Effector memory CD8-positive, alpha-beta T cell (primary cell): ENCODE measurements at regions not wholly inside any gene's neighbourhood (a gene's known extent, or its start where the extent isn't known, plus 50 kb on each side); places are given as distances from the start of the nearest gene placed in this dataset.

ENCODE experiments used
- ATAC-seq: fragments of 150-1000 bp; cut with Tn5 transposase; replicated peaks from 2 replicates; pipeline ENCODE4 v1.10.0; 2021; ENCODE audit warnings: mild to moderate bottlenecking, moderate library complexity
- DNase-seq, 3 experiments: peaks; one replicate each; pipeline ENCODE4 v3.0.0; 2021
- H3K27ac Mint-ChIP-seq, 2 donors: one replicate each; pipeline ENCODE4 v1.8.0; 2022; ENCODE audit warnings: mild to moderate bottlenecking in 2 of 2, mixed read lengths in 2 of 2, moderate library complexity in 2 of 2
- H3K27me3 Mint-ChIP-seq, 2 donors: one replicate each; pipeline ENCODE4 v1.8.0; 2022; ENCODE audit warnings: mixed read lengths in 2 of 2
- H3K36me3 Mint-ChIP-seq: one replicate; pipeline ENCODE4 v1.8.0; 2022; ENCODE audit warnings: mild to moderate bottlenecking, moderate library complexity, mixed read lengths; ENCODE audit not compliant: insufficient read depth
- H3K4me1 Mint-ChIP-seq, 2 donors: one replicate each; pipeline ENCODE4 v1.8.0; 2022; ENCODE audit warnings: low read depth in 2 of 2, mixed read lengths in 2 of 2
- H3K4me3 Mint-ChIP-seq, 2 donors: one replicate each; pipeline ENCODE4 v1.8.0; 2022; ENCODE audit warnings: mild to moderate bottlenecking in 2 of 2, mixed read lengths in 2 of 2, moderate library complexity in 2 of 2
- H3K9me3 Mint-ChIP-seq, 2 donors: one replicate each; pipeline ENCODE4 v1.8.0; 2022; ENCODE audit warnings: mixed read lengths in 2 of 2

DNA sequence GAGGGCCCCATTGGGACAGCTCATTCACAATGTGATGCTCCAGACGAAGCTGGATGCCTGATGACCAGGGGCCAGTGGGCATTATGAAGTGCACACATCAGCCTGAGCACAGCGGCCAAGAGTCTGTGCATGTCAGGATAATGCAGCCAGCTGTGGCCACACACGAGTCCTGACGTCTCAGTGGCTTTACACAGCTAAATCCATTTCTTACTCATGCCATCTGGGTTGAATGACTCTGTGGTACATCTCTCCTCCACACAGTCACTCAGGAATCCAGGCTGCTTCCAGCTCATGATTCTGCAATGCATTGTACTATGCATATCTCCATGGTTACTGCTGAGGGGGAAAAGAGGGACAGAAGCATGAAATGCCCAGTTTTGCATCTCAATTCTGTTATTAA lies 123.6 kb downstream of the PRLHR start:
- no peak overlapping the region for H3K27ac Mint-ChIP-seq
- H3K36me3 Mint-ChIP-seq, result no peaks in the 10 kb centered on the region
- no peak overlapping the region for H3K4me3 Mint-ChIP-seq
- no peaks in the 10 kb centered on the region for H3K4me1 Mint-ChIP-seq
- no peaks in the 10 kb centered on the region for H3K9me3 Mint-ChIP-seq
- peaks cover 42 to 57% of the 10 kb centered on the region in 2 donors for H3K27me3 Mint-ChIP-seq
- no peak for ATAC-seq
- no peak for DNase-seq

DNA sequence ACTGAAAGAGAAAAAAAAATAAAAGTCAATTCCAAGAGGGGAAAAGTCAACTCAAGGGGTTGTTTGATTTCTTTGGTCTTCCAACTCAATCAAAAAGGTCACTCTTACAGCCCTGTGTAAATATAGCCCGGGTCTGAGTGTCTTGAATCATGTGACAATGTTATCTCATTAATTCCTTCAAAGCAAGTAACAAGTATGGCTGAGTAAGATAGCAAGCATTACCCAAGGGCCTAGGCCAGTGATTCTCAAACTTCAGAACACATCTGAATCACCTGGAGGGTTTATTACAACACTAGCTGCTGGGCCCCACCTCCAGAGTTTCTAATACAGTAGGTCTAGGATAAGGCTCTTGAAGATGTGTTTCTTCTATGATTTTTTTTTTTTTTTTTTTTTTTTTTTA lies 125.0 kb downstream of the PRLHR start:
- Mint-ChIP-seq H3K4me1 (no peaks in the 10 kb centered on the region), H3K36me3 (no peaks in the 10 kb centered on the region), H3K27ac (no peak overlapping the region), H3K4me3 (no peak overlapping the region), H3K27me3 (peaks cover 34 to 57% of the 10 kb centered on the region in 2 donors), H3K9me3 (no peaks in the 10 kb centered on the region)
- DNase-seq (no peak), ATAC-seq (no peak)

DNA sequence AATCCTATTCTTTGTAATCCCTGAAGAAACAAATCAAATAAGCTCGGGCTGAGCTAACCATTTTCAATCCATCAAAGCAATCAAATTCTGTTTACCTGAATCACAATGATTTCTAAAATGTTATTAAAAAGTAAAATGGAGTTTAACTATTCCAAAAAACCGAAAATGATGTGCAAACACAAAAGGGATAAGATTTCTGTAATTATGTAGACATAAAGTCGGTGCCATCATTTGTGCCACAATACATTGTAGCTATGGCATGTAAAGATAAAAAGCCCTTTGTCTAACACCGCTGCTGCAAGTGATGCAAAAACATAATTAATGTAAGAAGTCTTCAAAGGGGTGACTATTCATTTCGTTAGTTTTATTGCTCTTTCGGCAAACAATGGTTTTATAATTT lies 125.1 kb upstream of the FAM204A start:
- Mint-ChIP-seq H3K27me3 (peaks cover 42 to 59% of the 10 kb centered on the region in 2 donors), H3K36me3 (no peaks in the 10 kb centered on the region), H3K9me3 (no peaks in the 10 kb centered on the region), H3K27ac (no peak overlapping the region), H3K4me3 (no peak overlapping the region), H3K4me1 (no peaks in the 10 kb centered on the region)
- ATAC-seq (no peak), DNase-seq (no peak)

DNA sequence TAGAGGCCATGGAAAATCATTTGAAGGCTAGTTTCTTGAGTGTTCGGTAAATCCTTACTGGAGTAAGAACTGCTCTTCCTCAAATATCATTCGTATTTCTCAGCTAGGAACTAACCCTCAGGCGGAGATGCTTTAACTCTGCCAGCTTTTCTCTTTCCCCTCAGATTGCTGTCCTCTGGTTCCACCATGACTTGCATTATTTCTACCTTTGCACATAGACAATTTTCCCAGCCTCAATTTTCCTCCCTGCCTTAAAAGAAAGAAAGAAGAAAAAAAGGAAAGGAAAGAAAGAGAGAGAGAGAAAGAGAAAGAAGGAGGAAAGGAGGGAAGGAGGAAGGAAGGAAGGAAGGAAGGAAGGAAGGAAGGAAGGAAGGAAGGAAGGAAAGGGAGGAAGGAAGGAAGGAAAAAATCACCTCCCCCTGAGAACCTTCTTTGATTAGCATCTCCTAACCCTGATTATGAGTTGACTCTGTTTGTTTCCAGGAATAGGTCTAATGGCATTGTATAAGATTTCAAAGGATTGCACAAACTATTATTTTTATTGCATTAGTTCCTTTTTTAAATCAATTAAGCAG lies 123.3 kb upstream of the FAM204A start:
- H3K27ac Mint-ChIP-seq, result no peak overlapping the region
- H3K36me3 Mint-ChIP-seq, result no peaks in the 10 kb centered on the region
- DNase-seq, result no peak
- H3K27me3 Mint-ChIP-seq, result peaks cover 56 to 77% of the 10 kb centered on the region in 2 donors
- H3K4me3 Mint-ChIP-seq, result no peak overlapping the region
- no peaks in the 10 kb centered on the region for H3K9me3 Mint-ChIP-seq
- no peak for ATAC-seq
- H3K4me1 Mint-ChIP-seq, result no peaks in the 10 kb centered on the region

DNA sequence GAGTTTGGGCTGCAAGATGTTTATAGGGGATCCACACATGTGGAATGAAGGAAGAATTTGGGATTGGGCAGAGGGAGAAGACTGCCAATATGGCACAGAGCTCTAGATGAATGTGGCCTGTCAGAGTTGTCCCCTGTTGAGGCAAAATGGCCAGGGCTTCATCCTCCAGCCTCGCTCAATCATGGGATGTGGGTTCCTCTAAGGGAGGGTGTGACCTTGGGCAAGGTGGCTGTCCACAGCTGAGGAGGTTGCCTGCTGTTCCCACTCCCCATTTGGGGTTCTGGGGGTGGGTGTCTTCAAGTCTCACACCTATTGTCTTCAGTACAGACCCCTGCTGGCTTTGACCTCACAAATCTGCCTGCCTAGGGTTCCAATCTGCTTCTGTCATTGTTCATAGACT lies 121.6 kb upstream of the FAM204A start:
- no peaks in the 10 kb centered on the region for H3K9me3 Mint-ChIP-seq
- peaks cover 0 to 3% of the 10 kb centered on the region in 2 donors for H3K4me1 Mint-ChIP-seq
- H3K27me3 Mint-ChIP-seq, result peaks cover 72 to 77% of the 10 kb centered on the region in 2 donors
- no peaks in the 10 kb centered on the region for H3K36me3 Mint-ChIP-seq
- no peak overlapping the region for H3K27ac Mint-ChIP-seq
- no peak for DNase-seq
- no peak overlapping the region for H3K4me3 Mint-ChIP-seq
- no peak for ATAC-seq

DNA sequence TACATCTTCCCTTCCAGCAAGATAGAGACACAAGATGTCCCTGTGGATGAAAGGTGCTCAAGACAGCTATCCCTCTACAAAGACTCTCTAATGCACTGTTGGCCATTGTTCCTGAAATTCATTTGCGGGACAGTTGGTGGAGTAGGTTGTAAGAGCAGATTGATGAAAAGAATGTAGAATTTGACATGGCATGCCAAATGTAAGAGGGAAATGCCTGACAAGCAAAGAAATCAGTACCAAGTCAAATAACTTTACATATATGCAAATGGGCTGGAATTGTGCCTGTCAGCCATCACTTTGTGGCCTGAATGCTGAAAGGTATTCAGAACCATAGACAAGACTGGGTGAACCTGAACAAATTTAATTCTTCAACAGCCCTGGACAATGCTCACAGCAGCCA lies 120.3 kb upstream of the FAM204A start:
- H3K4me3 Mint-ChIP-seq, result no peak overlapping the region
- no peak for DNase-seq
- no peaks in the 10 kb centered on the region for H3K9me3 Mint-ChIP-seq
- H3K27me3 Mint-ChIP-seq, result peaks cover 73 to 75% of the 10 kb centered on the region in 2 donors
- H3K36me3 Mint-ChIP-seq, result no peaks in the 10 kb centered on the region
- ATAC-seq, result no peak
- H3K4me1 Mint-ChIP-seq, result peaks cover 0 to 3% of the 10 kb centered on the region in 2 donors
- H3K27ac Mint-ChIP-seq, result no peak overlapping the region

DNA sequence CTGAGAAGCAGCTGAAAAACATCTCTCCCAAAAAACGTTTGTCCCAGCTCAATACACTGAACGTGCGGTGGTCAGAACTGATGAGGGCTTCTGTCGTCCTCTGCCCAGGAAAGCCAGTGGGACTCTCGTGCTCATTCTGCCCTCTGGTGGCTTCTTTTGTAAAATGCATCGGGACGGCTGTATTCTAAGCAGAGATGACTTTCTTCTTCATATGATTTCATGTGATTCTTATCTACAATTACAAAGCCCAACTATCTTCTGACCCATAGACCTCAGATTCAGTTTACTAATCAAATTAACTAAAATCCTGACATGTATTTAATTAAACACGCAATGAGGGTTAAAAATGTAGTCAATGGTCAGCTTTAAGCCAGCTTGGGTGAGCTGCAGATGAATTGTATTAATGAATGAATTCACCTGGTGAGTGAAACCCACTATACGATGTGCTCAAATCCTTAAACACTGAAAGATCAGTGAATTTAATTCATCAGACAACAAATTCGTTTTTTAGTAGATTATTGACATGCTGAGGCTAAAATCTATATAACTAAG lies 117.6 kb upstream of the FAM204A start:
- Mint-ChIP-seq H3K27ac (no peak overlapping the region), H3K4me3 (peak overlapping the region; percentile 31 to 34), H3K27me3 (peaks cover 81% of the 10 kb centered on the region in 2 donors), H3K36me3 (no peaks in the 10 kb centered on the region), H3K9me3 (no peaks in the 10 kb centered on the region), H3K4me1 (peaks cover 0 to 3% of the 10 kb centered on the region in 2 donors)
- ATAC-seq, result peak; percentile 63
- DNase-seq, result peak; percentile 27 to 36 (median 27)

DNA sequence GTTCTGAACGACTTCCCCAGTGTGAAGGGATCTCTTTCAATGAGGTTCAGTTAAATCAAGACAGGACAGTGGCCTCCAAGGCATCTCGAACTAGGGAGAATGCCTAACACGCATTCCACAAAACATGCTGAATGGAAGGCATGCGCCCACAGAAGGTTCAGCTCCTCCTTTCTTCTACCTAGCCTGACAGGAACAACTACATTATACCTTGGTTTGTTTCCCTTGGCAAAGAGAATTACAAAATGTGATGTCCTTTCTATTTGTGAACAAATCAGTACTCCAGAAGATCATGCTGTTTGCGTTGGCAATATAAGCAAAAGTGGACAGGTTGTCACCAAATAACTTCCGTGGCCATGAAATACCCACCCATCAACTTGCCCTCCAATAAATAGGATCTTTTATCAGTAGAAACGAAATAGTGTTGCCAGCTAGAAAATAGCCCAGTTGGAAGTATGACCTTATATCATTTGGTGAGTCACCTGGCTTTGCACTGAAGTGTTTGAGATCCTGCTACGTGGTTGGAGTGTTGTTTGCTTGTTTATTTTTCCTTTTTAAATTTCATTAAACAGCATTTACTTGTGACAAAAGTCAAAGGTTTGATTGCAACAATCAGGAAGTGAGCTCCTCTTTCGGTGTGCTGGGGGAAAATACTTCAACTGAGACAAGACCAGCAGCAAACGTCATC lies 117.0 kb upstream of the FAM204A start:
- H3K4me1 Mint-ChIP-seq, result peaks cover 0 to 3% of the 10 kb centered on the region in 2 donors
- ATAC-seq, result no peak
- H3K4me3 Mint-ChIP-seq, result peak overlapping the region; percentile 31 to 34

DNA sequence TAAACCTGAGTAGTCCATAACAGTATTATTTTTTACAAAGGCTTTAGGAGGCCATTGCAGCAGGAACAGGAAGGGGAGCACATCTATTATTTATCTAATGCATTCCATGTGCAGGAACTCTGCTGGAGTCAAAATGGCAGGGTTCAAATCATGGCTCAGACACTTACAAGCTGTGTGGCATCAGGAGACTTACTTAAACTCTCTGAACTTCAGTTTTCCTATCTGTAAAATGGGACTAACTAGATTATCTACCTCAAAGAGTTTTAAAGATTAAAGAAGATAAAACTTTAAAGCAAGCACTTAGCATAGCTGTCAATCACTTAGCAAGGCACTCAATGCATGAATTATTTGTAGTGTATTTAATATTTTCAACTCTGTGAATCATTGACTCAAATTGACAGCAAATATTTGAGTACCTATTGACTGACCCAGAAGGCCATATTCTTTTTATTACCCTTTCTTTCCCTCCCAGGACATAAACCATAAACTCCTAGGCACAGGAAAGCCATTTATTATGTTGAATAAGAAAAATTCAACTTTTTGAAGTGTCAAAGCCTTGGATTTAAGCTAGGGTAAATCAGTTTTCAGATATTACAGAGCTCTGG lies 115.8 kb upstream of the FAM204A start:
- no peaks in the 10 kb centered on the region for H3K9me3 Mint-ChIP-seq
- peaks cover 63% of the 10 kb centered on the region in 2 donors for H3K27me3 Mint-ChIP-seq
- no peak for DNase-seq
- no peaks in the 10 kb centered on the region for H3K36me3 Mint-ChIP-seq
- H3K4me3 Mint-ChIP-seq, result no peak overlapping the region
- ATAC-seq, result no peak
- peaks cover 0 to 3% of the 10 kb centered on the region in 2 donors for H3K4me1 Mint-ChIP-seq
- no peak overlapping the region for H3K27ac Mint-ChIP-seq

More for the DNA sequence above, 117.0 kb upstream of the FAM204A start:
- H3K36me3 Mint-ChIP-seq, result no peaks in the 10 kb centered on the region
- no peak for DNase-seq
- H3K27me3 Mint-ChIP-seq, result peaks cover 74 to 75% of the 10 kb centered on the region in 2 donors
- H3K9me3 Mint-ChIP-seq, result no peaks in the 10 kb centered on the region
- H3K27ac Mint-ChIP-seq, result no peak overlapping the region

DNA sequence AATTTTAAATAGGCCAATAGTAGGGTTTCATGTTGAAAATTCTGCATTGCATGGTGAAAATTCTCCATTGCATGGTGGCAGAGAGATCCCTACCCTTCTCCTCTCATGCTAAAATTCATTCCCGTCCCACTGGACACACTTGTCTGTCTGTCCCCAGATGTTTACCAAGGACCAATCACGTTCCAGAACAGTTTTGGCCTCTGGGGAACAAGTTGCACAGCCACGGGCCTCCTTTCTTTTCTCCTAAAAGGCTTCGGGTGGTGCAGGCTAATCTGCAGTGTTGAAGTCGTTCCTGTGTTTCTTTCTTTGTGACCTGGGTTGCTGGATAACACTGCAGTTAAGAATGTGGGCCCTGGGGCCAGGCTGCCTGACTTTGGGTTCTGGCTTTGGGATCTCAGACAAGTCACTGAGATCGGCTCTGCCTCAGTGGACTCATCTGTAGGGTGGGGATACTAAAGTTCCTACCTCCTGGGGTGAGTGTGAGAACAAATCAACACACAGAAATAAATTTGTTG lies 113.1 kb upstream of the FAM204A start:
- no peak for ATAC-seq
- no peaks in the 10 kb centered on the region for H3K9me3 Mint-ChIP-seq
- H3K4me3 Mint-ChIP-seq, result no peak overlapping the region
- H3K36me3 Mint-ChIP-seq, result no peaks in the 10 kb centered on the region
- no peak overlapping the region for H3K27ac Mint-ChIP-seq
- H3K27me3 Mint-ChIP-seq, result peaks cover 59% of the 10 kb centered on the region in 2 donors
- H3K4me1 Mint-ChIP-seq, result peaks cover 0 to 3% of the 10 kb centered on the region in 2 donors
- no peak for DNase-seq

DNA sequence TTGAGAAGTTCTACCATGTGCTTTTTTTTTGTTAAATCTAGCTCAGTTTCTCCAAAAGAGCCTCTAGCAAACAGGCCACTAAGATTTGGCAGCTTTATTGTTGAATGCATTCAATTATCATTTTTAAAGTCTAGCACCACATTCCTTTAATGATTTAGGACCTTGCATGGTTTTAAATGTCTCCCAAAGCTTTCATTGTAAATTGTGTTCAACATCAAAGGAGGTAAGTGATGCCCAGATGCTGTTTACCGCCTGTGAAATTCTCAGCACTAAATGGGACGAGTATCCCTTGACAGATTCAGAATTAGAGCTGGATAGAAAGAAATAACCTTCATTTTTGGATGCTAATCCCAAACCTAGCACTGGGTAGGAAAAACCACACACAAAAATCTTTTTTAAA lies 112.1 kb upstream of the FAM204A start:
- H3K9me3 Mint-ChIP-seq, result no peaks in the 10 kb centered on the region
- ATAC-seq (no peak), DNase-seq (no peak)
- H3K4me1 Mint-ChIP-seq, result no peaks in the 10 kb centered on the region
- H3K27me3 Mint-ChIP-seq, result peaks cover 58 to 59% of the 10 kb centered on the region in 2 donors
- no peak overlapping the region for H3K4me3 Mint-ChIP-seq
- no peak overlapping the region for H3K27ac Mint-ChIP-seq
- no peaks in the 10 kb centered on the region for H3K36me3 Mint-ChIP-seq

DNA sequence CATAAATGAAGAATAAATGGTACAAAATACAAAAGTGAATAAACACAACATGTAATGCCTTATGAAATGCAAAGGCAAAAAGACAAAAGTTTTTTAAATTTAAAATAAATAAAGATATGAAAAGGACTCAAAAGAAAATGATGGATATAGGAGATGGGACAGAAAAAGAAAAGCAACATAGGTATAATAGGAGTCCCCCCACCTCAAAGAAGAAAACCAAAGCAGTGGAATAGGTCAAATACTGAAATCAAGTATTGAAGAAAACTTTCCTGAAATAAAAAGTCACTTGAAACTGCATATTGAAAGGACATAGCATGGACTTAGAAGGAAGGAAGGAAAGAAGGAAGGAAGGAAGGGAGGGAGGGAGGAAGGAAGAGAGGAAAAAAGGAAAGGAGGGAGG lies 110.0 kb upstream of the FAM204A start:
- H3K4me1 Mint-ChIP-seq, result no peaks in the 10 kb centered on the region
- no peak overlapping the region for H3K27ac Mint-ChIP-seq
- H3K36me3 Mint-ChIP-seq, result no peaks in the 10 kb centered on the region
- peaks cover 62 to 63% of the 10 kb centered on the region in 2 donors for H3K27me3 Mint-ChIP-seq
- H3K4me3 Mint-ChIP-seq, result no peak overlapping the region
- no peaks in the 10 kb centered on the region for H3K9me3 Mint-ChIP-seq
- ATAC-seq, result no peak
- DNase-seq, result no peak

DNA sequence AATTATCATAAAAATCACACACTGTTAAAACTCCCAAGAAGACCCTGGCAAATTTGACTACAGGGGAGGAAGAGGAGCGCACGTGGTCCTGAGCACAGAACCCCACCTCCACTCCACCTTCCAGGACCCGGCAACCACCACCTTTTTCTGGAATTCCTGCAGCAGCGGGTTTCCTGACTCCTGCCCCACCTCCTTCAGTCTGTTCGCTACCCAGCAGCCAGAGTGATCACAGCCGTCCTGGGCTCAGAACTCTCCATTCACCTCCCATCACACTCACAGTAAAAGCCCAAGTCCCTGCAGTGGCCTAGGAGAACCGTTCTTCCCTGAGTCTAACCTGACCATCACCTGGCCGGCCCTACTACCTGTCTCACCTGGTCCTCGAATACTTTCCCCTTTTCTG lies 107.4 kb upstream of the FAM204A start:
- no peak overlapping the region for H3K27ac Mint-ChIP-seq
- ATAC-seq (no peak), DNase-seq (no peak)
- no peaks in the 10 kb centered on the region for H3K36me3 Mint-ChIP-seq
- H3K9me3 Mint-ChIP-seq, result no peaks in the 10 kb centered on the region
- no peaks in the 10 kb centered on the region for H3K4me1 Mint-ChIP-seq
- H3K27me3 Mint-ChIP-seq, result peaks cover 63 to 68% of the 10 kb centered on the region in 2 donors
- no peak overlapping the region for H3K4me3 Mint-ChIP-seq
